ENCODE measurements at regions not wholly inside any gene's neighbourhood (a gene's known extent, or its start where the extent isn't known, plus 50 kb on each side); places are given as distances from the start of the nearest gene placed in this dataset.

GRCh38 chr11:97398246-97398645, 1008.4 kb downstream of the JRKL start:
- TF ChIP-seq NRF1 (IDR thresholded peaks at IDR 0.05; ENCODE audit: low read depth, low read length) (no peak), RCOR1 (IDR thresholded peaks at IDR 0.05; ENCODE audit: low read length) (no peak), EP300 (IDR thresholded peaks at IDR 0.05; ENCODE audit: borderline replicate concordance in 1 of 2, low read depth in 1 of 2, low read length in 1 of 2) (no peak), NFIC (IDR thresholded peaks at IDR 0.05; ENCODE audit: borderline replicate concordance) (no peak), TAF1 (IDR thresholded peaks at IDR 0.05; ENCODE audit: borderline replicate concordance, low read depth, low read length) (no peak), POLR2AphosphoS5 (IDR thresholded peaks at IDR 0.05; ENCODE audit: low read depth, low read length) (no peak), MXI1 (IDR thresholded peaks at IDR 0.05; ENCODE audit: low read depth, low read length) (no peak), RAD21 (IDR thresholded peaks at IDR 0.05; ENCODE audit: low read length) (no peak)
- TF ChIP-seq, protein P1, sequence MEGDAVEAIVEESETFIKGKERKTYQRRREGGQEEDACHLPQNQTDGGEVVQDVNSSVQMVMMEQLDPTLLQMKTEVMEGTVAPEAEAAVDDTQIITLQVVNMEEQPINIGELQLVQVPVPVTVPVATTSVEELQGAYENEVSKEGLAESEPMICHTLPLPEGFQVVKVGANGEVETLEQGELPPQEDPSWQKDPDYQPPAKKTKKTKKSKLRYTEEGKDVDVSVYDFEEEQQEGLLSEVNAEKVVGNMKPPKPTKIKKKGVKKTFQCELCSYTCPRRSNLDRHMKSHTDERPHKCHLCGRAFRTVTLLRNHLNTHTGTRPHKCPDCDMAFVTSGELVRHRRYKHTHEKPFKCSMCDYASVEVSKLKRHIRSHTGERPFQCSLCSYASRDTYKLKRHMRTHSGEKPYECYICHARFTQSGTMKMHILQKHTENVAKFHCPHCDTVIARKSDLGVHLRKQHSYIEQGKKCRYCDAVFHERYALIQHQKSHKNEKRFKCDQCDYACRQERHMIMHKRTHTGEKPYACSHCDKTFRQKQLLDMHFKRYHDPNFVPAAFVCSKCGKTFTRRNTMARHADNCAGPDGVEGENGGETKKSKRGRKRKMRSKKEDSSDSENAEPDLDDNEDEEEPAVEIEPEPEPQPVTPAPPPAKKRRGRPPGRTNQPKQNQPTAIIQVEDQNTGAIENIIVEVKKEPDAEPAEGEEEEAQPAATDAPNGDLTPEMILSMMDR (IDR thresholded peaks at IDR 0.05): no peak

All from SK-N-SH (cell line).